Gastrocnemius medialis (tissue), 4 donors: ENCODE measurements at regions not wholly inside any gene's neighbourhood (a gene's known extent, or its start where the extent isn't known, plus 50 kb on each side); places are given as distances from the start of the nearest gene placed in this dataset.

Experiments used
- POLR2A ChIP-seq, 2 donors: fragments of 450-650 bp; IDR thresholded peaks; one replicate each; pipeline ENCODE4 v1.6.1; 2017; ENCODE audit warnings: antibody characterized with exemption in 2 of 2, mild to moderate bottlenecking in 2 of 2, moderate library complexity in 2 of 2
- TF ChIP-seq, protein P1 (sequence below), 5 experiments: fragments of 450-650 bp in 3 of 5; fragments of 200-600 bp in 2 of 5; sonication (generic) in 2 of 5; IDR thresholded peaks in 4 of 5; conservative IDR thresholded peaks in 1 of 5; 1 replicate in 4 of 5; 2 replicates in 1 of 5; pipeline ENCODE4 v1.5.1; 2016 to 2019; ENCODE audit warnings: antibody characterized with exemption in 5 of 5, mild to moderate bottlenecking in 3 of 5, moderate library complexity in 3 of 5

GRCh38 chr9:16281707-16282106, 588.8 kb downstream of the BNC2 start:
- no peak for TF ChIP-seq POLR2A (IDR thresholded peaks at IDR 0.05)
- TF ChIP-seq, protein P1, sequence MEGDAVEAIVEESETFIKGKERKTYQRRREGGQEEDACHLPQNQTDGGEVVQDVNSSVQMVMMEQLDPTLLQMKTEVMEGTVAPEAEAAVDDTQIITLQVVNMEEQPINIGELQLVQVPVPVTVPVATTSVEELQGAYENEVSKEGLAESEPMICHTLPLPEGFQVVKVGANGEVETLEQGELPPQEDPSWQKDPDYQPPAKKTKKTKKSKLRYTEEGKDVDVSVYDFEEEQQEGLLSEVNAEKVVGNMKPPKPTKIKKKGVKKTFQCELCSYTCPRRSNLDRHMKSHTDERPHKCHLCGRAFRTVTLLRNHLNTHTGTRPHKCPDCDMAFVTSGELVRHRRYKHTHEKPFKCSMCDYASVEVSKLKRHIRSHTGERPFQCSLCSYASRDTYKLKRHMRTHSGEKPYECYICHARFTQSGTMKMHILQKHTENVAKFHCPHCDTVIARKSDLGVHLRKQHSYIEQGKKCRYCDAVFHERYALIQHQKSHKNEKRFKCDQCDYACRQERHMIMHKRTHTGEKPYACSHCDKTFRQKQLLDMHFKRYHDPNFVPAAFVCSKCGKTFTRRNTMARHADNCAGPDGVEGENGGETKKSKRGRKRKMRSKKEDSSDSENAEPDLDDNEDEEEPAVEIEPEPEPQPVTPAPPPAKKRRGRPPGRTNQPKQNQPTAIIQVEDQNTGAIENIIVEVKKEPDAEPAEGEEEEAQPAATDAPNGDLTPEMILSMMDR (IDR thresholded peaks at IDR 0.05 in 4 of 5, conservative IDR thresholded peaks at IDR 0.05 in 1 of 5) = no peak
